ENCODE measurements at regions not wholly inside any gene's neighbourhood (a gene's known extent, or its start where the extent isn't known, plus 50 kb on each side); places are given as distances from the start of the nearest gene placed in this dataset.

- TF ChIP-seq RFX5 (IDR thresholded peaks at IDR 0.05; ENCODE audit: low read length) (no peak), CTCF (IDR thresholded peaks at IDR 0.05) (no peak), POLR2AphosphoS5 (IDR thresholded peaks at IDR 0.05; ENCODE audit: low read depth, low read length) (no peak), TEAD4 (IDR thresholded peaks at IDR 0.05; ENCODE audit: borderline replicate concordance, insufficient read depth) (no peak), RXRA (IDR thresholded peaks at IDR 0.05; ENCODE audit: borderline replicate concordance, low read depth) (no peak), SIN3A (IDR thresholded peaks at IDR 0.05; ENCODE audit: borderline replicate concordance, low read depth, low read length) (no peak)
These were observed 311.5 kb upstream of the MAN1A1 start for GRCh38 chr6:119661078-119661477.
